MCF 10A (cell line): ENCODE measurements at regions not wholly inside any gene's neighbourhood (a gene's known extent, or its start where the extent isn't known, plus 50 kb on each side); places are given as distances from the start of the nearest gene placed in this dataset.

Experiments used
- BruUV-seq: library from RNA; stranded (reverse); fragments of 400-500 nt; replicated peaks from 2 replicates; lab custom pipeline; 2021; lab: Mats Ljungman, UMichigan
- CTCF ChIA-PET: fragments of 300-600 bp; sonication (Branson Sonifier 250); formaldehyde crosslinking; extraction: SDS; loops from one replicate; lab custom pipeline; 2021; ENCODE audit warnings: antibody characterized with exemption, inconsistent platforms; lab: Yijun Ruan, JAX
- POLR2A ChIA-PET: fragments of 300-600, 350-650 bp; sonication (Branson Sonifier 250); formaldehyde crosslinking; extraction: SDS; loops from one replicate; lab custom pipeline; 2020; ENCODE audit warnings: antibody characterized with exemption, inconsistent platforms; lab: Yijun Ruan, JAX
- DNase-seq: peaks from one replicate; pipeline ENCODE4 v3.0.0-alpha.2; 2018; ENCODE audit not compliant: unreplicated experiment
- H3K27ac Mint-ChIP-seq: one replicate; pipeline ENCODE4 v1.8.0; 2022; ENCODE audit warnings: mild to moderate bottlenecking, low read depth, mixed read lengths; ENCODE audit not compliant: unreplicated experiment
- H3K27me3 Mint-ChIP-seq: one replicate; pipeline ENCODE4 v1.8.0; 2022; ENCODE audit warnings: mixed read lengths; ENCODE audit not compliant: insufficient read depth, unreplicated experiment
- H3K36me3 Mint-ChIP-seq: one replicate; pipeline ENCODE4 v1.8.0; 2022; ENCODE audit warnings: mild to moderate bottlenecking, moderate library complexity, mixed read lengths; ENCODE audit not compliant: insufficient read depth, unreplicated experiment
- H3K4me1 Mint-ChIP-seq: one replicate; pipeline ENCODE4 v1.8.0; 2022; ENCODE audit warnings: mixed read lengths; ENCODE audit not compliant: insufficient read depth, unreplicated experiment
- H3K4me3 Mint-ChIP-seq: one replicate; pipeline ENCODE4 v1.8.0; 2022; ENCODE audit warnings: mild to moderate bottlenecking, moderate library complexity, mixed read lengths; ENCODE audit not compliant: unreplicated experiment
- H3K9me3 Mint-ChIP-seq: one replicate; pipeline ENCODE4 v1.8.0; 2022; ENCODE audit warnings: mixed read lengths; ENCODE audit not compliant: unreplicated experiment
- intact Hi-C: fragments of 100-400 bp; cut with micrococcal nuclease; formaldehyde crosslinking; loops from 2 replicates; pipeline ENCODE4 v1.14.1; 2022
- TF ChIP-seq, protein P1 (sequence below): fragments of 200-600 bp; IDR thresholded peaks from one replicate; pipeline ENCODE4 v1.8.0; 2022; ENCODE audit warnings: antibody characterized with exemption, mild to moderate bottlenecking; ENCODE audit not compliant: unreplicated experiment

- Mint-ChIP-seq H3K27me3 (no peaks in the 10 kb centered on the region), H3K4me3 (no peak overlapping the region), H3K27ac (no peak overlapping the region), H3K9me3 (no peaks in the 10 kb centered on the region), H3K4me1 (peaks cover 17% of the 10 kb centered on the region), H3K36me3 (no peaks in the 10 kb centered on the region)
- TF ChIP-seq, protein P1, sequence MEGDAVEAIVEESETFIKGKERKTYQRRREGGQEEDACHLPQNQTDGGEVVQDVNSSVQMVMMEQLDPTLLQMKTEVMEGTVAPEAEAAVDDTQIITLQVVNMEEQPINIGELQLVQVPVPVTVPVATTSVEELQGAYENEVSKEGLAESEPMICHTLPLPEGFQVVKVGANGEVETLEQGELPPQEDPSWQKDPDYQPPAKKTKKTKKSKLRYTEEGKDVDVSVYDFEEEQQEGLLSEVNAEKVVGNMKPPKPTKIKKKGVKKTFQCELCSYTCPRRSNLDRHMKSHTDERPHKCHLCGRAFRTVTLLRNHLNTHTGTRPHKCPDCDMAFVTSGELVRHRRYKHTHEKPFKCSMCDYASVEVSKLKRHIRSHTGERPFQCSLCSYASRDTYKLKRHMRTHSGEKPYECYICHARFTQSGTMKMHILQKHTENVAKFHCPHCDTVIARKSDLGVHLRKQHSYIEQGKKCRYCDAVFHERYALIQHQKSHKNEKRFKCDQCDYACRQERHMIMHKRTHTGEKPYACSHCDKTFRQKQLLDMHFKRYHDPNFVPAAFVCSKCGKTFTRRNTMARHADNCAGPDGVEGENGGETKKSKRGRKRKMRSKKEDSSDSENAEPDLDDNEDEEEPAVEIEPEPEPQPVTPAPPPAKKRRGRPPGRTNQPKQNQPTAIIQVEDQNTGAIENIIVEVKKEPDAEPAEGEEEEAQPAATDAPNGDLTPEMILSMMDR = no peak
- no peak for DNase-seq
- intact Hi-C loops = no loop called here
- CTCF ChIA-PET = interaction anchor here (0.5 kb wide), 1 partner anchor 99 kb away, joined by 4 read pairs; no protein-coding TSS in a partner anchor
- POLR2A ChIA-PET = no interaction called here
- BruUV-seq = no TSS peak
These were observed 112.2 kb downstream of the FGF18 start for GRCh38 chr5:171531638-171532037.

GRCh38 chr5:171533153-171533552 lies 113.7 kb downstream of the FGF18 start:
- BruUV-seq = no TSS peak
- Mint-ChIP-seq H3K36me3 (no peaks in the 10 kb centered on the region), H3K27me3 (no peaks in the 10 kb centered on the region), H3K9me3 (no peaks in the 10 kb centered on the region), H3K4me3 (no peak overlapping the region), H3K4me1 (peaks cover 17% of the 10 kb centered on the region), H3K27ac (no peak overlapping the region)
- intact Hi-C loops = no loop called here
- ChIA-PET POLR2A (interaction anchor here (0.5 kb wide), 1 partner anchor 9 kb away, joined by 3 read pairs; no protein-coding TSS in a partner anchor), CTCF (no interaction called here)
- no peak for DNase-seq
- TF ChIP-seq, protein P1 = no peak

GRCh38 chr5:171534043-171534895 lies 114.8 kb downstream of the FGF18 start:
- no peak overlapping the region for H3K27ac Mint-ChIP-seq
- POLR2A ChIA-PET = no interaction called here
- no peaks in the 10 kb centered on the region for H3K36me3 Mint-ChIP-seq
- intact Hi-C loops = no loop called here
- no peak overlapping the region for H3K4me3 Mint-ChIP-seq
- TF ChIP-seq, protein P1 = no peak
- H3K9me3 Mint-ChIP-seq = no peaks in the 10 kb centered on the region
- peak; percentile 25 for DNase-seq
- no peaks in the 10 kb centered on the region for H3K27me3 Mint-ChIP-seq
- BruUV-seq = no TSS peak
- CTCF ChIA-PET = no interaction called here
- peaks cover 17% of the 10 kb centered on the region for H3K4me1 Mint-ChIP-seq

DNA sequence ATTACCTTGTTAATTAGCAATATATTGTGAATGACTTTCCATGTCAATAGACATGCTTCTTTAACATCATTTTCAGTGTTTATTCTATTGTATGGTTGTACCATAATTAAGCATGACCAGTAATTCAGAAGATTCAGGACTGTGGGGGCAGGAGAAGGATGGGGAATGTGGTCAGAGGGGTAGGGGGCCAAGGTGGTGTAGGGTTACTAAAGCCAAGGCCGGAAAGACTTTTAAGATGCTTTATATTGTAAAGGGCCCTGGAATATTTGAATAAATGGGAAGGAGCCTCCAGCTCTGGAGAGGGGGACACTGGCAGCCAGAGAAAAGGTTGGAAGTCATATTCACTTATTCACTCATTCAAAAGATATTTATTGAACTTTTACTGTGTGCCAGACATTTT lies 115.7 kb downstream of the FGF18 start:
- Mint-ChIP-seq H3K4me3 (no peak overlapping the region), H3K9me3 (no peaks in the 10 kb centered on the region), H3K27me3 (no peaks in the 10 kb centered on the region), H3K36me3 (no peaks in the 10 kb centered on the region), H3K4me1 (peaks cover 17% of the 10 kb centered on the region), H3K27ac (no peak overlapping the region)
- no TSS peak for BruUV-seq
- DNase-seq = no peak
- CTCF ChIA-PET = interaction anchor here (0.5 to 0.7 kb wide), 2 partner anchors 130 to 373 kb away, joined by 3 read pairs; no protein-coding TSS in a partner anchor
- TF ChIP-seq, protein P1 = no peak
- POLR2A ChIA-PET = no interaction called here
- intact Hi-C loops = no loop called here
